COLO668 (cell line): ENCODE measurements at regions not wholly inside any gene's neighbourhood (a gene's known extent, or its start where the extent isn't known, plus 50 kb on each side); places are given as distances from the start of the nearest gene placed in this dataset.

Source experiments
- DNase-seq: peaks from one replicate; lab custom pipeline; 2025; ENCODE audit not compliant: unreplicated experiment; lab: John Stamatoyannopoulos, UW

DNA sequence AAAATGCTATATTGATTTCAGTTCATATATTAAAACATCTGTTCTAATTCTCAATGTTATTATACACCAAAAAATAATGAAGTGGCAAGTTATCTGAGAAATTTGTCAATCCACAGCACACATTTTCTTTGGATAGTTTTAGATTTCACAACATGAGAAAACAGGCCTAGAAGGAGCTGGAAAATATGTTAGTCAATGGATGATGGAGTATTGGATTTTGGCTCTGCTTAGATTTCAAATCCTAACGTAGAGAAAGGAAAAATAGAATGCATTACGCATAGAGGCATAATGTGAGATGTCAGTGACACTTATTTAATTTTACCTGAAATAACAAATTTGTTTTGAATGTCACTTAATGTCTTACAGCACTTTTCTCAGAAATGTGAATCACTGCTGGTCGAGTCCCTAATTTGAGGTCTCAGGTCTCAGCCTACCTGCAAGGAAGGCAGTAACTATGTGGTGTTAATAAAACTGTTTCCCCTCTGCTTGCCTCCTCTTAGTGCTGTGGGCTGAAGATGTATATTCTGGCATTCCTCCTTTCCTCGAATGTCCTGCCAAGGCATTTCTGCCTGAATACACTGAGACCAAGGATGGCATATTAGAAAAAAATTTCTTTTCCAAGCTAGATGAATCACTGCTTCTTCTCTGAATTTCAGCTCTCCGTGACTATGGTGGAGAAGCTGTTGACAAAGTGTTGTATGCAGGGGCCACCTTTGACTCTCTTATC lies 232.4 kb downstream of the POSTN start:
- DNase-seq = no peak

DNA sequence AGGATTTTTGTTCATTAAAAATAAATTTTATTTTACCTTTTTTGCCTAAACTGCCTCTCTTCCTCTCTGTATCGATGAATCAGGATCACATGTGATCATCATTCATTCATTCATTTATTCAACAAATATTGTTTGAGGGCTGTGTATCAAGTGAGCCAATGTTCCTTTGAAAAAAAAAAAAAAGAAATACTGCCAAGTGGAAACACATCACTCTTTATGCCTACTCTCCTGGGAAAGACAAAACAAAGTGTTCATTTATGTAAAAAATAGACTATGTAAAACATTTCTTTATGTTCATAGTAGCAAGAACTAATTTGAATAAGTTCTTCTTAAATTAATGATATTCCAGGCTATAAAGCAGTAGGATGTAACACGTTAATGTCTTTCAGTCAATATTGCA lies 233.1 kb downstream of the POSTN start:
- no peak for DNase-seq

DNA sequence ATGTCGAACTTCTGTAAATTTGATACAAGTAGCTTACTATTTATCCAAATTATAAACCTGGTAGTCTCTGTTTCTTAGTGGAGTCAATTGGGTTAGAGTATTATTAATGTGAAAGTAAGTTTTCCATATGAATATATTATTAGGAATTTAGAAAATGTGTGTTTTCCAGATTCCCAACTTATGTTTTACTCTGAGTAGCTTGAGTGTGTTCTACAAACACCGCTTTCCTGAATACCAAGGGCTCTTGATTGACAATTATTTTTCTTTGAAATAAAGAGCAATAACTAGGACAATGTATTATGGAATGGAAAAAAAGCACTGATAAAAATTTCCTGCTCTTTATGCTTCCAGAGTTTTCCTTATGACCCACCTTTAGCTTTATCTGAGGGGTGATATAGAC lies 233.6 kb downstream of the POSTN start:
- no peak for DNase-seq

DNA sequence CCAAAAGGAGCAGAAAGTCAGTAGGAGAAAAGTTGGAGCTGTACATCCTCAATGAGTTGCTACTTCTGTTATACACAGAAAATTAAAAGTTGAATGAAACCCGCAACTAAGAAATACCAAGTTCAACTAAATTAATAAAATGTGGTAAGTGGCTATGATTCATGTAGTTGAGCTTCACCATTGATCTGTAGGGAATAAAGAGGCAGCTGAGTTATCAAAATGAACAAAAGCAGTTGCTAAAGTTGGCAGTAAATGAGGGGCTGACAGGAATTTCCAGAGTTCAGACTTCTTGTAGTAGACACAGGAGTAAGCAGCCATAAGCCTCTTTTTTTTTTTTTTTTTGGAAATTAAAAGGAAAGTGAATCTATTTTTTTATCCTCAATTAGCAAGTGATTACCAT lies 234.6 kb downstream of the POSTN start:
- DNase-seq = no peak

DNA sequence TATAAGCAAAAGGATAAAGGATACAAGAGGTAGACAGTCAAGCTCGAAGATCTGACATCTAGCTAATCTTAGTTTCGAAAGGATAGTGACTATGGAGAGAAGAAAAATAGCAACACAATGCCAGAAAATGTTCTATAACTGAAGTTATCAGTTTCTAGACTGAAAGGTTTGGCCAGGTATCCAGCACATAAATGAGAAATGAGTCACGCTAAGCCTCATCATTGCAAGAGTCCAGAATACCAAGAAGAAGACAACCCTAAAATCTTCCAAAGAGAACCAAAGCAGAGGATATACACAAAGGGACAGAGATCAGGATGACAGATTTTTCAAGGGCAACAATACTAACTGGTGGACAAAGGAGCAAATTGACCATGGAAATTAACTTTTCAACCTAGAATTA lies 237.0 kb downstream of the POSTN start:
- no peak for DNase-seq

DNA sequence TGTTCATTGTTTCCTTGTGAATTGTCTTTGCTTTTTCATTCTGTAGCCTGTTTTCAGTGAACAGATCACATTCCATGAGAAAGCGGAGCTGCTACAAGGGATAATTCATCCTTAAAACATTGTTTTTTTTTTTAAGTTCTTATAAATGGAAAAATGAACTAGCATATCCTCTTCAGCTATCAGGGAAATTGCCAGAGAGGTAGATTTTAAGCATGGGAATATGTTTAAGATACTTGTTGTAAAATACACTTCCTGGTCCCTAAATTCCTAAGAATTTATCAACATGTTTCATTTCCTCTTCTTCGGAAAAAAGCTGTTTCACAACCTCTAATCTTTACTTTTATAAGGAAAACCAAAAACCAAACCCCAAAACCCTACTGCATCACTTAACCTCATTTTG lies 238.0 kb downstream of the POSTN start:
- DNase-seq = no peak

DNA sequence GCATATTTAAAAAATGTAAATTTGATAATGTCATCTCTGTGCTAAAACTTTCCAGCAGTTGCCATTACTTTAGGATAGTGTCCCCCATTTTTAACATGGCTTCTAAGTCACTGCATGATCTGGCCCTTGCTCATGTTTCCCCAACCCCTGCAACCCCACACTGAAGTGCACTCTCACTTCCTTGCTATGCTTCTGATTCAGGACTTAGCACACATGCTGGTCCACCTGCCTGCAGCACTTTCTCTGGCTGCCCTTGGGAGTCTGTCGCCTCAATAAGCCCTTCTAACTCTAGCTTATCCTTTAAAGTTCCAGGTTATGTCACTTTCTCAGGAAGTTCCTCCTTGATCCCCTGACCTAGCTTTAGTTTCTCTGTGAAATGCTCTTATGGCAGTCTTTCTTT lies 241.0 kb downstream of the POSTN start:
- no peak for DNase-seq

DNA sequence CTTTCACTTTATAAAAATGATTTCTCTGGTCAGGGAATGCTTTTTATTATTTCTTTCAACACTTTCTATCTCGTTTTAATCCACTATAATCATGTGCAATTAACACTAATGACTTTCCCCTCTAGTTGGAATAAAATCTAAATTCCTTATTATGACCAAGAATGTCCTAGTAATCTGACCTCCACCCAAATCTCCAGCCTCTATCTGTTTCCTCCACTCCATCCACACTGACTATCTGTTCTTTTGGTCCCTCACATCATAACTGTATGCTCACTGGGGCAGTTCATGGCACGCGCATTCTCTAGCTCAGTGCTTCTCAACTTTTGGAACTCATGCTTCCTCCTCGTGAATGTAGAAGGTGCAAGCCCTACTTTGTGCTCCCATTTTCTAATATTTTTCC lies 244.7 kb downstream of the POSTN start:
- no peak for DNase-seq

DNA sequence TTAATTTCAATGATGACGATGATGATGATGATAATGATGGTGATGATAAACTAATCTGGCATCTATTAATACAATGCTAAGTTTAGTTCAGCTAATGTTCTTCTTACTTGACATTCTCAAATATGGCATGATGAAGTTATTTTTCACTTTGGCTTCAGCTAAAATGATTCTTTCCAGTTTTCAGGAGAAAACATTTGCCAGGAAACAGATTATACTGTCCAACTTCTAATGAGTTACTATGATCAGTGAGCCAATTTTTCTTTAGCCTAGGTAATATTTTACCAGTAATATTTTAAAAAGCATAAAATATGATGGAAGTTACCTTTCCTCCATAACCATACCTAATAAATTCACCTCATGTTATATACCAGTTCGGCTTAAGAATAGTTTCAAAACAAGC lies 245.7 kb upstream of the CSNK1A1L start:
- no peak for DNase-seq

DNA sequence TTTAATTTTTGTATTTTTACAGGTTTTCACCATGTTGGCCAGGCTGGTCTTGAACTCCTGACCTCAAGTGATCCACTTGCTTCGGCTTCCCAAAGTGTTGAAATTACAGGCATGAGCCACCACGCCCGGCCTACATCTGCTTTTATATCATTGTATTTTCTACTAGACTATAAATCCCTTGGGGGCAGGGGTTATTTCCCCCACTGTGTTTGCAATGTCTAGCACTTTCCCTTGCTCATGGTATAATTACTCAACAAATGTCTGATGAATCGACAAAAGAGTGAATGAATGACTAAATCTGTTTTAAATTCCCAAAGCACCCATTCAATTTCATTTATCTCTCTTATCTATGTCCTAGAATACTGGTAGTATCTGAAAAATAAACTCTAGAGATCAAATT lies 244.5 kb upstream of the CSNK1A1L start:
- DNase-seq = no peak

DNA sequence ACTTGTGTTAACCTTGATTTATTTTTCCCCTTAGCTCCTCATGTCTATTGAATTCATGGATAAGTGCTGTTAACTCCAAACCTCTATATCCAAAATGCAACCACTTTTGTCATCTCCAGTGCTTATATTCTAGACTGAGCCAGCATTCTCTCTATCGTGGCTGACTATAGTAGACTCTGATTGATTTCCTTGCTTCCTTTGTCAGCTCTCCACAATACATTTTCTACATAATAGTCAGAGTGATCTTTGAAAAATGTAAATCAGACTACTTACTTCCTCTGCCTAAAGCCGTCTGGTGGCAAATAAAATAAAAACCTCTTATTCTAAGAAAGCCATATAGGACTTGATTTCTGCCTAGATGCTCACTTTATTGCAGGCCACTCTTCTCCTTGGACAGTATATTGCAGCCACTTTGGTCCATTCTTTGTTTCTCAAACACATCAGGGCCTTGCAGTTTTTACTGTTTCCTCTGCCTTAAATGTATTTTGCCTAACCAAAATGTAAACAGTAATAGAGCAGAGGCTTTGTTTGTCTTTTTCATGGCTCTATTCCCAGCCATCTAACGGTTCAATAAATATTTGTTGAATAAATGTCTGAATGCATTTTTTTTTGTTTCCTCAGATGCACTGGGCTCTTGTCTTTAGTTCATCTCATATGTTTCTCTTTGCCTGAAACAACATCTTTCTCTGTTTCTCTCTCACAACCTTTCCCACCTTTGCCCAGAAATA lies 243.6 kb upstream of the CSNK1A1L start:
- no peak for DNase-seq

DNA sequence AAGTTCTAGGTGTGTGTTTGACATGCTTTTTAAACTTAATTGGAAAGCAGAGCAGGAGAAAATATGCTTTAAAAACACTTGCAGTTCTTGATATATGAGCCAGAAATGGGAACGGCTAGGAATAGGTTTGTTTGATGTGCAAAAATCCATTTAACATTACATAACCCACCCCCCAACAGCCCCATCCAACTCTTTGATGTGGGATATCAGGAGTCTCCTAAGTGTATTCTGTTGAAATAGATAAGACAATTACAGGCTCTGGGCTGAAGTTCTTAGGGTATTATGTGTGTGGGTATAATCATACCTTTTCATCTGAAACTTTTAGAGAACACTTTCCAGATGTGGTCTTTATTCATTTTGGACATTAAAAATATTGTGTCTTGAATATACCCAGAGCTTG lies 240.4 kb upstream of the CSNK1A1L start:
- DNase-seq = no peak

DNA sequence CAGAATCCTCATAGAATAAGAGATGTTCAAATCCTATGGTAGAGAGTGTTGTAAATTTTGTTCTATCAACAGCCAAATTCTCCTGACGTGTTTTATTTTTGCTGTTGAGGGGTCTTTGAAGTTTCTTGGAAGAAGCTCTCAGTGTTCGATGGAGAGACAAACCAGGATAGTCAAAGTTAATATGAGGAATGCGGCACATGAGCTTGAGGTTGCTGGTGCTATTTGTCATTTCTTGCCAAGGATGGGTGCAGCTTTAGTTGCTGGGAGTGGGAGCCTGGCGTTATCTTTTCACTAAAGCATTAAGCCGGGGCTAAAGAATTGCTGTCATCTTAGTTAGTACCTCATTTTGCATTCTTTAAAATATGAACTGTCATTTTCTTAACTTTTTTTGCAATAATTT lies 239.9 kb upstream of the CSNK1A1L start:
- no peak for DNase-seq

DNA sequence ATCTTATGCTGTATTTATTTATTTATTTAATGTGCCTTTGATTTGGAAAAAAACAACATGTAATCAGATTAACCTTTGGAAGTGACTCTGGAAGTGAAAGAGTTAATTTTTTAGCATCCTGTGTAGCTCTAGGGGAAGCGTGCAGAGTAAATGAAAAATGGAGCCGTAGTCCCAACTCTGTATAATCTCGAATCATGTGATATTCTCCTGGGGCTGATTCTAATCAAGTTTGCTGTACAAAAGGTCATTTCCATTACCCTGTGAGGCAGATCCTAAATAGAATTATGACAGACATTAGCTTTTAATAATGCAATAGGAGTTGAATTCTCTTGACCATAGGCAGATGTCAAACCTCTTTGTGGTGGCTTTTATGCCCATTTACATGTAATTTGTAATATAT lies 238.6 kb upstream of the CSNK1A1L start:
- DNase-seq = no peak

DNA sequence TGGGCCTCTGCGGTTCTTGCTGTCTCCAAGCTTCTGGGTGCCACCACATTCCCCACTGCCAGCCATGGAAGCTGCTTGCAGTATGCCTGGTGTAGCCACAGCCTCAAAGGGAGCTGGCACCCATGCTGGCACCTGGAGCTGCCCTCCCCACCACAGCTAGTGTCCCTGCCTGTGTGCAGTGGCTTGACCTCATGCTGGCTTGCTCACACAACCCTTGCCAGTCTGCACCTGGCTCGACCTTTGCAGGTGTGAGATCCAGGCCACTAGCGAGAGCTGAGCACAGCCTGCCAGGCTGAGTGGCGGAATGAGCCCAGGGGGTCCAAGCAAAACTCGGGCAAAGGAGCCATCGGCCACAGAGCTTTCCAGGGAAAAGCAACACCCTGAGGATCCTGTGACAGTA lies 236.7 kb upstream of the CSNK1A1L start:
- DNase-seq = no peak

DNA sequence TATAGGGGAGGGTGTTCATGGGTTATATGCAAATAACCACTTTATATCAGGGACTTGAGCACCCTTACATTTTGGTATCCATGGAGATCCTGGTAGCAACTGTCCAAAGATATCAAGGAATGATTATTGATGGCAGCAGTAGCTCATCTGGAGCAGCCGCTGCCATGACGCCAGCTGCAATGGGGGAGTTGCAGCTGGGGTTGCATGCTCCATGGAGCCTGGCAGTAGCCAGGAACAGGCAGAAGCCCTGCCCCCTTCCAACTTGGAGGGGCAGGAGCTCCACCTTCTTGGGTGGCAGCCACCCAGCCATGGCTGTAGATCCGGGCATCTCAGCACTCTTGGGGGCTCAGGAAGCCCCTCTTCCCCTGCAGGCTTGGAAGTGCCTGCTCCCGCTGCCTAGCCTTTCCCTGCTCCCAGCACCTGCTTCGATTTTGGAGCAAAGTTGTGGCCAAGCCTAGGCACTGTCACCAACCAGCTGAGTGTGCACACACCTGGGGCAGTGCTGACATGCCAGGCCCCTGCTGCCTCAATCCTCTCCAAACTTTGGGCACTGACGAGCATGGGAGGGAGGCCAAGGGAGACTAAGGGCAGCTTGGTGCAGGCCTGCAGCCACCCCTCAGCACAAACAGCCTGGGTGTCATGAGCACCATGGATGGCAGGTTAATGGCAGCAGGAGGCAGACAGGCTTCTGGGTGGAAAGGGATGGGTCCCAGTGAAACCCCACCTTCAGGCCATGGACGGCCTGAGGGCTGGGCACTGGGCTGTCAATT lies 235.6 kb upstream of the CSNK1A1L start:
- no peak for DNase-seq

DNA sequence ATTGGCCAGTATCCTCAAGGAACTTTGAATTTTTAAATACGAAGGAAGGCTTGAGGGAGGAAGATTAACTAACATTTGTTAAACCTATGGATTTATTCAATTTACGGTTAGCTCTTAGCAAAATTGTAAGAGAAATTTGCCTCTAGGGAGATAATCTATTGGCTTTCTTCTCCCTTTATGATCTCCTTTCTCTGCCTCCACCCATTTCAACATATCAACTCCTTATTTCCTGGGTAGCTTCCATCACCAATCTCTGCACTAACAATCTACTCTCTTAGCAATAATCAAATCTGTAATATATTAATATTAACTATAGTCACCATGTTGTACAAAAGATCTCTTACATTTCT lies 233.9 kb upstream of the CSNK1A1L start:
- DNase-seq = no peak

DNA sequence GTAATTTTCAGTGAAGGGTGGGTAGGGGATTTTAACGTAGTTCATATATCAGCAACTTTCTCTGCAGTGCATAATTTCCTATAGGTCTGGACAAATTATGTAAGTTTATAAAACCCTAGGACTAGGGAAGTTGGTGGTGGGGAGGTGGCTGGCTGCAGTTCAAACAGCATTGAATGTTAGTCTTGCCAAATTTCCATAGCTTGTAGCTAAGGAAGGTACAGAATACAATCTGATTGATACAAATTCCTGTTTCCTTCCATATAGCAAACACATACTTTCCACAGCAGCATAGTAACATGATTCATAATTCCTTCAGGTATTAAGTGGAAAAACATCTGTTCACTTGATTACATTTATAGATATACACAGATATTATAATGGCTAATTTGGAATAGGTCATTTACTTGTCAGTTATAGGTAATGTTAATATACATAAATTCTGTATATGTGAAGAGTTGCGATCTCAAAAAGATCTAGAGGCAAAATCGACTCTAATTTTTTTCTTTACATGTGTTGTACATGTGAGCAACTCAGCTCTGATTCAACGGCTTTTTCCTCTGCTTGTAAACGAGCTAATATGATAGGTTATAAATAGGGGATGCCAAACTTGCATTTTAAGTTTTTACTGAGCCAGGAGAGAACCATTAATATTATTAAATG lies 233.4 kb upstream of the CSNK1A1L start:
- DNase-seq = no peak

DNA sequence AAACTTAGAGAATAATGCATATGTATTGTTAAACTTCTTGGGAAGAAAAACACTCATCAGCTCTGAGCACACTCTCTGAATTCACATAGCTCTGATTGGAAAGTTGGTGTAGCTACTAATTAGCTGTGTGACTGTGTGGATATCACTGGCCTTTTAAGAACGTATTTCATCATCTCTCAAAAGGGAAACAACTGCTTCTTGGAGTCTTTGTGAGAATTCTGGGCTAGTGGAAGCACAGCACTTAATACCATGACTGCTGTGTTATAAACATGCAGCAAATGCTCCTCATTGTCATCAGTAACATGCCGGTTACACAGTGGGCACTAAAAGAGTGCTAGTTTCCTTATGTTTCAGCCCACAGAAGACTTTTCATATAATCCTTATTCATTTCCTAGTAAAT lies 220.9 kb upstream of the CSNK1A1L start:
- DNase-seq = no peak

DNA sequence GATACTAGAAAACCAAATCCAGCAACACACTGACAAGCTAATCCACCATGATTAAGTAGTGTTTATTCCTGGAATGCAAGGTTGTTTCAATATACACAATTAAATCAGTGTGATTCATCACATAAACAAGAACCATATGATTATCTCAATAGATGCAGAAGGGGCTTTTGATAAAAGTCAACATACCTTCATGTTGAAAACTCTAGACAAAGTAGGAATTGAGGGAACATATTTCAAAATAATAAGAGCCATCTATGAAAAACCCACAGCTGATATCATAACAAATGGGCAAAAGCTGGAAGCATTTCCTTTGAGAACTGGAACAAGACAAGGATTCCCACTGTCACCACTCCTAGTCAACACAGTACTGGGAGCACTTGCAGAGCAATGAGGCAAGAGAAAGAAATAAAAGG lies 213.6 kb upstream of the CSNK1A1L start:
- DNase-seq = no peak

DNA sequence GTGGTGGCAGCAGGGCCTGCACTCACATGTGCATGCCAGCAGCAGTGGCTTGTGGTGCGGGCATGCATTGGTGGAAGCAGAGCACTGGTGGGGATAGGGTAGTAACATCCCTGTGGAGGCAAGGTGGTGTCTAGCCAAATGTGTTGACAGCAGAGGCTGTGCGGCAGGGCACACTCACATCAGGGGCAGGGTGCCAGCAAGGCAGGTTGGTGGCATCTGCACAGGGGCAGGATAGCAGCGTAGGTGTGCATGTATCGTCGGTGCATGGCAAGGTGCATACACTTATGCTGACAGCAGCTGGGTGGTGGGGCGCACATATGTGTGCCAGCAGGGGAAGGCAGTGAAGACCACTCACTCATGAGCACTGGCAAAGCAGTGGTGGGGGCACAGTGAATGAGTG lies 211.5 kb upstream of the CSNK1A1L start:
- DNase-seq = no peak

DNA sequence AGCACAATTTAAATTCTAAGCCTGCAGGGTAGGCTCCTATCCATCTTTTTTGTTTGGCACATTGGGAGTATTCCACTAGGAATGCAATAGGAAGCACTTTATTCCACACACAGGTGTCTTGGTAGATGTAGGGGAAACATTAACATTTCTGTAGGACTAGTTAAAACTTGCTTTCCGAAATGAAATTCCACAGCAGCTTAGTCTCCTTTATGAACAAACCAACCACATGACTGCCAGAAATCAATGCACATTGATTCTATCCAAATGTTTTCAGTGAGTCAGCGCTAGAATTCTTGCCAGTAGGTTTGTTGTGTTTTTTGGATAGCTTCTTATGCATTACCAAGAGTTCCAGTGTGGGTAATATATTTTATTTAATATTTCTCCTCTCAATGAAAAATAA lies 207.9 kb upstream of the CSNK1A1L start:
- no peak for DNase-seq
